Gastrocnemius medialis (tissue), 4 donors: ENCODE measurements at regions not wholly inside any gene's neighbourhood (a gene's known extent, or its start where the extent isn't known, plus 50 kb on each side); places are given as distances from the start of the nearest gene placed in this dataset.

Experiments
- POLR2A ChIP-seq, 2 donors: fragments of 450-650 bp; IDR thresholded peaks; one replicate each; pipeline ENCODE4 v1.6.1; 2017; ENCODE audit warnings: antibody characterized with exemption in 2 of 2, mild to moderate bottlenecking in 2 of 2, moderate library complexity in 2 of 2
- TF ChIP-seq, protein P1 (sequence below), 5 experiments: fragments of 450-650 bp in 3 of 5; fragments of 200-600 bp in 2 of 5; sonication (generic) in 2 of 5; IDR thresholded peaks in 4 of 5; conservative IDR thresholded peaks in 1 of 5; 1 replicate in 4 of 5; 2 replicates in 1 of 5; pipeline ENCODE4 v1.5.1; 2016 to 2019; ENCODE audit warnings: antibody characterized with exemption in 5 of 5, mild to moderate bottlenecking in 3 of 5, moderate library complexity in 3 of 5

DNA sequence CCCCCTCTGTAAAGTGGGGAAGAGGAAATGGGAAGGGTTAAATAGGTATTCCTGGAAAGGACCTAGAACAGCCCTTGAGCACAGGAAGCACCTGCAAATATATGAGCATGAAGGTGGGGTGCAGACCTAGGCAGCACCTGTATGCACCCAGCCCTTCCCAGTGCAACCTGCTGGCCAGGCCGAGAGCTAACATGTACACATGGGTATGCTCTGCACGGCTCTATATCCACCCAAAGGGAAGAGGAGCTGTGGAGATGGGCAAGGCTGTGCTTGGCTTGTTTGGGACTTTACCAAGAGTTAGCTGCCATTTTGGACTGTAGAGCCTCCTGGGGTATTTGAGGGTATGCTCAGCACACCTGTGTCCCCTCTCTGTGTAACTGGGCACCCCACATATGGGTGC is 171.2 kb downstream of the KLF13 start:
- TF ChIP-seq, protein P1, sequence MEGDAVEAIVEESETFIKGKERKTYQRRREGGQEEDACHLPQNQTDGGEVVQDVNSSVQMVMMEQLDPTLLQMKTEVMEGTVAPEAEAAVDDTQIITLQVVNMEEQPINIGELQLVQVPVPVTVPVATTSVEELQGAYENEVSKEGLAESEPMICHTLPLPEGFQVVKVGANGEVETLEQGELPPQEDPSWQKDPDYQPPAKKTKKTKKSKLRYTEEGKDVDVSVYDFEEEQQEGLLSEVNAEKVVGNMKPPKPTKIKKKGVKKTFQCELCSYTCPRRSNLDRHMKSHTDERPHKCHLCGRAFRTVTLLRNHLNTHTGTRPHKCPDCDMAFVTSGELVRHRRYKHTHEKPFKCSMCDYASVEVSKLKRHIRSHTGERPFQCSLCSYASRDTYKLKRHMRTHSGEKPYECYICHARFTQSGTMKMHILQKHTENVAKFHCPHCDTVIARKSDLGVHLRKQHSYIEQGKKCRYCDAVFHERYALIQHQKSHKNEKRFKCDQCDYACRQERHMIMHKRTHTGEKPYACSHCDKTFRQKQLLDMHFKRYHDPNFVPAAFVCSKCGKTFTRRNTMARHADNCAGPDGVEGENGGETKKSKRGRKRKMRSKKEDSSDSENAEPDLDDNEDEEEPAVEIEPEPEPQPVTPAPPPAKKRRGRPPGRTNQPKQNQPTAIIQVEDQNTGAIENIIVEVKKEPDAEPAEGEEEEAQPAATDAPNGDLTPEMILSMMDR (IDR thresholded peaks at IDR 0.05 in 4 of 5, conservative IDR thresholded peaks at IDR 0.05 in 1 of 5) = no peak
- TF ChIP-seq POLR2A (IDR thresholded peaks at IDR 0.05) = no peak
